Chondrocyte (in vitro differentiated cells): ENCODE measurements at regions not wholly inside any gene's neighbourhood (a gene's known extent, or its start where the extent isn't known, plus 50 kb on each side); places are given as distances from the start of the nearest gene placed in this dataset.
A peak's percentile ranks its signal among the peaks of the same experiment; 100 is the strongest.

Source experiments
- DNase-seq: peaks from one replicate; pipeline ENCODE4 v3.0.0; 2021; ENCODE audit warnings: mixed read lengths, low spot score
- H3K27ac Mint-ChIP-seq: one replicate; pipeline ENCODE4 v1.8.0; 2021; ENCODE audit warnings: mild to moderate bottlenecking, moderate library complexity, mixed read lengths; ENCODE audit not compliant: unreplicated experiment
- H3K27me3 Mint-ChIP-seq: 2 replicates; pipeline ENCODE4 v1.8.0; 2021; ENCODE audit warnings: low read depth, mixed read lengths
- H3K36me3 Mint-ChIP-seq: 2 replicates; pipeline ENCODE4 v1.8.0; 2021; ENCODE audit warnings: low read depth, mixed read lengths
- H3K4me1 Mint-ChIP-seq: 2 replicates; pipeline ENCODE4 v1.8.0; 2021; ENCODE audit warnings: low read depth, mild to moderate bottlenecking, mixed read lengths
- H3K4me3 Mint-ChIP-seq: one replicate; pipeline ENCODE4 v1.8.0; 2021; ENCODE audit warnings: mild to moderate bottlenecking, moderate library complexity, mixed read lengths; ENCODE audit not compliant: unreplicated experiment
- H3K9me3 Mint-ChIP-seq: 2 replicates; pipeline ENCODE4 v1.8.0; 2021; ENCODE audit warnings: low read depth, mixed read lengths
- TF ChIP-seq, protein P1 (sequence below): fragments of 200-600 bp; sonication (generic); IDR thresholded peaks from 2 replicates; pipeline ENCODE4 v1.5.0; 2021; ENCODE audit warnings: antibody characterized with exemption, mild to moderate bottlenecking, moderate library complexity

DNA sequence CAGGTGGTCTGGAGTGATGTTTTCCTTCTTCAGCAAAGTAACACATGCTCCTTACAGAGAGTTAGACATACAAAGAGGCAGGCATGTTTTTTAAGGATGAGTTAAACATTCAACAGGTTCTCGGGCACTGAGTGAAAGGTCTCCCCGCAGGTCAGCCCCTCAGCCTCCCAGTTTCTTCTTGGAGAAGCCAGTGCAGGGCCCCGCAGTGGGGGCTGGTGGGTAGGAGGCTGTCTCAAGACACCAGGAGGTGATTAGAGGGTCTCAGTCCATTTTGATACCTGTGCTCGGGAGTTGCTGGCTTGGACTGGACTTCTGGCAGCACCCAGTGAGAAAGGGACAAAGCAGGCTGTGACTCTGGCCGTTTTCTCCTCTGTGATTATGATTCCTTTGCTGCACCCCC is 78.6 kb upstream of the ZNF479 start:
- H3K9me3 Mint-ChIP-seq: peaks cover 66% of the 10 kb centered on the region
- H3K4me1 Mint-ChIP-seq: no peaks in the 10 kb centered on the region
- TF ChIP-seq, protein P1, sequence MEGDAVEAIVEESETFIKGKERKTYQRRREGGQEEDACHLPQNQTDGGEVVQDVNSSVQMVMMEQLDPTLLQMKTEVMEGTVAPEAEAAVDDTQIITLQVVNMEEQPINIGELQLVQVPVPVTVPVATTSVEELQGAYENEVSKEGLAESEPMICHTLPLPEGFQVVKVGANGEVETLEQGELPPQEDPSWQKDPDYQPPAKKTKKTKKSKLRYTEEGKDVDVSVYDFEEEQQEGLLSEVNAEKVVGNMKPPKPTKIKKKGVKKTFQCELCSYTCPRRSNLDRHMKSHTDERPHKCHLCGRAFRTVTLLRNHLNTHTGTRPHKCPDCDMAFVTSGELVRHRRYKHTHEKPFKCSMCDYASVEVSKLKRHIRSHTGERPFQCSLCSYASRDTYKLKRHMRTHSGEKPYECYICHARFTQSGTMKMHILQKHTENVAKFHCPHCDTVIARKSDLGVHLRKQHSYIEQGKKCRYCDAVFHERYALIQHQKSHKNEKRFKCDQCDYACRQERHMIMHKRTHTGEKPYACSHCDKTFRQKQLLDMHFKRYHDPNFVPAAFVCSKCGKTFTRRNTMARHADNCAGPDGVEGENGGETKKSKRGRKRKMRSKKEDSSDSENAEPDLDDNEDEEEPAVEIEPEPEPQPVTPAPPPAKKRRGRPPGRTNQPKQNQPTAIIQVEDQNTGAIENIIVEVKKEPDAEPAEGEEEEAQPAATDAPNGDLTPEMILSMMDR: no peak
- DNase-seq: no peak
- no peak overlapping the region for H3K27ac Mint-ChIP-seq
- H3K27me3 Mint-ChIP-seq: no peaks in the 10 kb centered on the region
- H3K36me3 Mint-ChIP-seq: no peaks in the 10 kb centered on the region
- no peak overlapping the region for H3K4me3 Mint-ChIP-seq

- H3K36me3 Mint-ChIP-seq: peaks cover 1% of the 10 kb centered on the region
- H3K9me3 Mint-ChIP-seq: peaks cover 69% of the 10 kb centered on the region
- no peak overlapping the region for H3K27ac Mint-ChIP-seq
- TF ChIP-seq, protein P1: no peak
- no peak overlapping the region for H3K4me3 Mint-ChIP-seq
- H3K4me1 Mint-ChIP-seq: no peaks in the 10 kb centered on the region
- H3K27me3 Mint-ChIP-seq: no peaks in the 10 kb centered on the region
- no peak for DNase-seq
These were observed 79.3 kb upstream of the ZNF479 start for GRCh38 chr7:57211428-57212100.

GRCh38 chr7:57215423-57215822 is 83.2 kb upstream of the ZNF479 start:
- TF ChIP-seq, protein P1: no peak
- Mint-ChIP-seq H3K36me3 (peaks cover 14% of the 10 kb centered on the region), H3K9me3 (peaks cover 77% of the 10 kb centered on the region), H3K27me3 (no peaks in the 10 kb centered on the region), H3K27ac (no peak overlapping the region), H3K4me1 (no peaks in the 10 kb centered on the region), H3K4me3 (no peak overlapping the region)
- DNase-seq: peak; percentile 62

DNA sequence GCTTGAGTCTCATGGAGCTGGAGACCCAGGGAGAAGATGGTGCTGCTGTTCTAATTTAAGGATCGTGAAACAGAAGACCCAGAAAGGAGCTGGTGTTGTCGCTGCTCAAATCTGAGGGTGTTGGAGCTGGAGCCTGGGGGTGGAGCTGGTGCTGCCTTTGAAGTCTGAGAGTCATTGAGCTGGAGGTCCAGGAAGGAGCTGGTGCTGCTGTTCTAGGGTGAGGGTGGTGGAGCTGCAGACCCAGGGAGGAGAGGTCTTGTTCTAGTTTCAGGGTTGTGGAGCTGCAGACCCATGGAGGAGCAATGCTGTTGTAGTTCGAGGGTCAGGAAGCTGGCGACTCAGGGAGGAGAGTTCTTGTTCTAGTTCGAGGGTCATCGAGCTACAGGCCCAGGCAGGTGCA is 84.1 kb upstream of the ZNF479 start:
- H3K9me3 Mint-ChIP-seq: peaks cover 81% of the 10 kb centered on the region
- H3K27me3 Mint-ChIP-seq: no peaks in the 10 kb centered on the region
- H3K4me3 Mint-ChIP-seq: no peak overlapping the region
- DNase-seq: peak; percentile 48
- no peak overlapping the region for H3K27ac Mint-ChIP-seq
- peaks cover 16% of the 10 kb centered on the region for H3K36me3 Mint-ChIP-seq
- no peaks in the 10 kb centered on the region for H3K4me1 Mint-ChIP-seq
- TF ChIP-seq, protein P1: no peak

GRCh38 chr7:57218196-57218716 is 86.0 kb upstream of the ZNF479 start:
- Mint-ChIP-seq H3K4me1 (no peaks in the 10 kb centered on the region), H3K36me3 (peaks cover 16% of the 10 kb centered on the region), H3K4me3 (no peak overlapping the region)

More at GRCh38 chr7:57218196-57218716, 86.0 kb upstream of the ZNF479 start:
- Mint-ChIP-seq H3K27ac (no peak overlapping the region), H3K27me3 (no peaks in the 10 kb centered on the region), H3K9me3 (peaks cover 89% of the 10 kb centered on the region)
- TF ChIP-seq, protein P1: no peak
- peak; percentile 56 for DNase-seq
